HL-60 (cell line): ENCODE measurements at regions not wholly inside any gene's neighbourhood (a gene's known extent, or its start where the extent isn't known, plus 50 kb on each side); places are given as distances from the start of the nearest gene placed in this dataset.

ENCODE experiments used
- DNase-seq, 2 experiments: peaks; one replicate each; pipeline ENCODE4 v3.0.0-alpha.2; 2010 to 2020; ENCODE audit warnings: low read depth in 1 of 2, low spot score in 1 of 2
- H3K27ac ChIP-seq: fragments of 250-450 bp; sonication (Bioruptor Pico); replicated peaks from 2 replicates; pipeline ENCODE4 v1.5.1; 2020; ENCODE audit warnings: mild to moderate bottlenecking, moderate library complexity
- H3K27me3 ChIP-seq: fragments of 250-450 bp; sonication (Bioruptor Pico); 2 replicates; pipeline ENCODE4 v1.5.1; 2021; ENCODE audit warnings: mild to moderate bottlenecking, moderate library complexity; ENCODE audit not compliant: insufficient read depth, poor library complexity, severe bottlenecking
- H3K4me3 ChIP-seq: replicated peaks from 2 replicates; pipeline ENCODE4 v1.5.1; 2011; ENCODE audit warnings: mild to moderate bottlenecking, control low read depth, low read length; ENCODE audit not compliant: insufficient read depth
- CTCF ChIP-seq: IDR thresholded peaks from one replicate; pipeline ENCODE4 v1.5.1; 2011; ENCODE audit warnings: low read length, control low read depth, inconsistent platforms; ENCODE audit not compliant: insufficient read depth
- GABPA ChIP-seq: IDR thresholded peaks from 2 replicates; pipeline ENCODE4 v1.6.1; 2012; ENCODE audit warnings: low read depth
- POLR2AphosphoS5 ChIP-seq: IDR thresholded peaks from 2 replicates; pipeline ENCODE4 v1.6.1; 2012; ENCODE audit warnings: low read depth
- REST ChIP-seq: IDR thresholded peaks from 2 replicates; pipeline ENCODE4 v1.6.1; 2012; ENCODE audit warnings: low read depth; ENCODE audit not compliant: insufficient replicate concordance
- SPI1 ChIP-seq: IDR thresholded peaks from 2 replicates; pipeline ENCODE4 v1.6.1; 2012; ENCODE audit warnings: low read depth, mild to moderate bottlenecking, borderline replicate concordance

- no peak for TF ChIP-seq REST
- no peak for TF ChIP-seq GABPA
- no peak for TF ChIP-seq POLR2AphosphoS5
- no peak for TF ChIP-seq SPI1
- TF ChIP-seq CTCF = no peak
- Histone ChIP-seq H3K27ac (no peak overlapping the region), H3K4me3 (no peak overlapping the region), H3K27me3 (no peaks in the 10 kb centered on the region)
- no peak for DNase-seq
Measured at GRCh38 chr6:168864541-168865460, 388.8 kb downstream of the THBS2 start.

GRCh38 chr6:168863467-168863866 is 390.2 kb downstream of the THBS2 start:
- Histone ChIP-seq H3K27me3 (no peaks in the 10 kb centered on the region), H3K27ac (no peak overlapping the region), H3K4me3 (no peak overlapping the region)

More at GRCh38 chr6:168863467-168863866, 390.2 kb downstream of the THBS2 start:
- TF ChIP-seq GABPA (no peak), SPI1 (no peak), POLR2AphosphoS5 (no peak), REST (no peak), CTCF (no peak)
- no peak for DNase-seq
